NCI-H345 (cell line): ENCODE measurements at regions not wholly inside any gene's neighbourhood (a gene's known extent, or its start where the extent isn't known, plus 50 kb on each side); places are given as distances from the start of the nearest gene placed in this dataset.
A peak's percentile ranks its signal among the peaks of the same experiment; 100 is the strongest.
"Not testable (repeated sequence)": the region's sequence is repeated elsewhere in the genome, so short reads cannot be mapped to it uniquely, and the experiment has no call there.

Source experiments
- DNase-seq: peaks from one replicate; lab custom pipeline; 2025; lab: John Stamatoyannopoulos, UW

DNA sequence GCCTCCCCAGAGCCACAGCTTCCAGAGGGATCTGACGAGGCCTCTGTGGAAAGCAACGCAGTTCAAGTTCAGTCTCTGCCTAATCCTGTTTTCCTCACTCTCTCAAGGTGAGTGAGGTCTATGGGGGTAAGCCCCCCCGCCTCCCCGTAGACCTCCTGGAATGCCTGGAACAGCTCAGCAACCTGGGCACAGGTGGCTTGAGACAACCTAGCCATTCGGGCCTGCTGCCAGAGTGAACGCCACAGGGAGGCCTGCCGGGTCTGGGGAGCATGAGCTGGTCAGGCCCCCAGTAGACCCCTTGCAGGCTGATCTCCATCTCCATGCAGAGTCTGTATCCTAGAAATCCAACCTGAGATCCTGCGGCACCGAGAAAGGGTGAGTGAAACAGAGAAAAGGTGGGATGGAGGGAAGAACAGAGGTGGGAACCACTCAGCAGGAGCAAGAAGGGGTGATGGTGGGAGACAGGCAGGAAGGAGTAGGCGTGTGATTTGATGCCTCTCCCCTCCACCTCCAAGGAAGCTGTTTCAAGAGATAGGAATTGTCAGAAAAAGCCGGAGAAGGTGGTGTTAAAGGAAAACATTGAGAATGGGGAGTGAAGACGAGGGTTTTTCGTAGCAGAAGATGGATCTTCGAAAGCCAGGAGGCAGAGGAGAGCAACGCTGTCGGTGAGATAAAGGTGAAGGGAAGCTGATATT, 123.1 kb upstream of the PRMT8 start:
- no peak for DNase-seq

DNA sequence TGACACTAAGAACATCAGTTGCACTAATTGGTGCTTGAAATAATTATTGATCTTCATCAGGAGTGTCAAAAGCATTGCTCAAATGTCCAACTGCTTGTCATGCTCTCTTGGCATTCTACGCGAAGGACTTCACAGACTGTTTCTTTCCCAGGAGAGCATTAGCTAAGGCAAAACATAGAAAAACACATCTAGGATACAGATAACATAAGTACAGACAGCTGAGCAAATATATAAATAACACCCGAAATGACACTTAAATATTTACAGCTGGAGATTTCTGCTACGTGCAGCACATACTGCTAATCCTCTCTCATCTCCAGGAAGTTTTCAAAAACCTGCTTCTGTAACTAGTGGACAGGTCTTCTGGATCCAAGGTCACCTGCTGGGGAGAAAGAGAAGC, 120.0 kb upstream of the PRMT8 start:
- peak; percentile 82 for DNase-seq

DNA sequence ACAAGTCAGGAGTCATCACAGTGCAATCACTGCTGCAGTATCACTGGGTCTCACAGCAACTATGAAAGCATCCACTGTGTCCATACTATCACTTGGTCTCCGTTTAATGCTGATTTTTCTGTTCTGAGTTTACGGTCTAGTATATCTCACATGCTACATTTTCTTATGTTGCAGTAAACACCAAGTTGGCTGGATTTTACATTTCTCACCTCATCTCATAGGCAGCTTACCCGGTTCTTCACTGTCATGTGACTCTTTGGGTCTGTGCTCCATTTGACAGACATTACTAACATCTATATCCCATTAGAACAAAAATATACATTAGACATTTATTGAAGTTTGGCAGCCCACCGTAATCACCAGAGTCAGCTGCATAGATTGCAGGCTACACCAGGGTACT, 115.7 kb upstream of the PRMT8 start:
- DNase-seq, result no peak

DNA sequence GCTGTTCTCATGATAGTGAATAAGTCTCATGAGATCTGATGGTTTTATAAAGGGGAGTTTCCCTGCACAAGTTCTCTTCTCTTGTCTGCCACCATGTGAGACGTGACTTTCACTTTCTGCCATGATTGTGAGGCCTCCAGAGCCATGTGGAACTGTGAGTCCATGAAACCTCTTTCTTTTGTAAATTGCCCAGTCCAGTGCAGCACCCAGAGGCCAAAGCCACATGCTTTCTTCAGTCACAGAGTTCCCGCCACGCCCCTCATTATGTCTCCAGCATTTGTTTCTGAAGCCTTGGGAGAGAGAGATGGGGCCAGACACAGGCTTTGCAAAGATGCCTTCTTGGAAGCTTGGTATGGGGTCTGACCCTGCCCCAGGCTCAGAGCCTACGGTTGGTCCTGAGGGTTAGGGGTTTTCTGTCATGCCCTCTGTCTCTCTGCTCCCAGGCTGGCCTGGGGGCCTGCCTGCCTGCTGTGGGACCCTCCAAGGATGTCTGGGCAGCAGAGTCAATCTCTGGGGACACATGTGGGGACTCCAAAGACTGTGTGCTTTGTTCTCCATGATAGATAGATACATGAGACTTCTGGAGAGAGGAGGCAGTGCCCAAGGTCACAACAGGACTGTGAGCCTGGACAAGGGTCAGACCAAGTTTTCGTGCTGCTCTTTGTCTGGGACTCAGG, 114.1 kb upstream of the PRMT8 start:
- no peak for DNase-seq

DNA sequence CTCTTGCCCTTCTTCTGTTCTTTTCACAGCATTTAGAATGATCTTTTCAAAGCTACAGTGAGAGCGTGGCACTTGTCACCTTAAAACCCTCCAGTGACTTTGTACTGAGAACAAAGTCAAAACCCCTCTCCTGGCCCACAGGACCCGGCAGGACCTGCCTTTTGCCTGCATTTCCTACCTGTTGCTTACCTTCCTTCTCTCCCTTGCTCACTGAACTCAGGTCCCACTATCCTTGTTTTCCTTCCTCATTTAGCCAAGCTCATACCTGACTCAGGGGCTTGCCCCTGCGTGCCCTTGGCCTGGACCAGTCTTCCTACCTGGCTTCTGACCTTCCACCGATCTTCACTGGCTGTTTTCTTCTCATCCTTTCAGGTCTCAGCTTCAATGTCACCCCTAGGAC, 112.3 kb upstream of the PRMT8 start:
- DNase-seq, result no peak

DNA sequence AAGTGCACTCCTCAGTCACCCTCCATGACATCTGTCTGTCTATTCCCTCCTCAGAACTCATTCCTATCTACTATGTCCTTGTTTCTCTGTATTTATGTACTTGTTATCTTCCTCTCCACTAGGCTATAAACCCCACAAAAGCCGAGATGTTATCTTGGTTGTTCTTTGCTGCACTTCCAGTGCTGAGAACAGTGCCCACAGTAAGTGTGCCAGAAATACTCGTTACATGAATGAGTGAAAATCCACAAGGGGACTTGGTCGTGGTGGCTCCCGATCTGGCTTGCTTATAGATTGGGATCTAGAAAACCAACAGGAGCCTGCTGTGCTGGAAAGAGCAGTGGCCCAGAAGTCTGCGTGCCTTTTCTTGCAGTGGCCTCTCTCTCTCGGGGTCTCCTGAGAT, 111.9 kb upstream of the PRMT8 start:
- no peak for DNase-seq

DNA sequence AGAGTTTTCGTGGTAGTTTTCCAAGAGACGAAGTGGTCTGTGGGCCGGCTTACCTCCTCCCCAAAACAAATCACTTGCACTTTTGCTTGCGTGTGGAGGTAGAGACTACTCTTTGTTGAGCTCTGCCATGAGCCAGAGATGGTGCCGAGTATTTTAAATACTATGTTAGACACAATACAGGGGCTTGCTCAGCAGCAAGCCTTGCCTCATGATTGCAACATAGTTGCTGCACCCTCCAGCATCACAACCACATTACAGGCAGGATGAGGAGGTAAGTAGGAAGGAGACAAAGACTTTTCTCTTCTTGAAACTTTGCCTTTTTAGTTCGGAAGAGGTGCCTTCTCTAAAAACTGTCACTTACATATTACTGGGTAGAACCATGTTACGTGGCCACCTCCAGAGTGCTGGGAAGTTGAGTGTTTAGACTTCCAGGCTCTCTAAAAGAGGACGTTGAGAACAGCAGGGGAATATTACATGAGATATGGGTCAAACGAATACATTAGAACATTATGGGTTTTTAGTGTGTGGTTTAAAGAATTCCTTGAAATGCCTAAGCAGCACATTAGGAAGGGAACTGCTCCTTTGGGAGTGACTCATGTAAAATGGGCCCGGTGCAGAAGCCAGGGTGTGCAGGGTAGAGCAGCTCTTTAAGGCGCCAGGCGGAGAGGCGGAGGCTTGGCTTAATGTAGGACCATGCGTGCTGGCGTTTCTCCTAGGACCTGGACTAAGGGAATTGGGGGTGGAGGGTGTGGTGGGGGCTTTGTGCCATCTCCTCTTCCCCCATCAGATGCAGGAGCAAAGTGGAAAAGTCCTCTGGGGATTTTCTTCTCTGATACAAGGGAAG, 110.6 kb upstream of the PRMT8 start:
- no peak for DNase-seq

DNA sequence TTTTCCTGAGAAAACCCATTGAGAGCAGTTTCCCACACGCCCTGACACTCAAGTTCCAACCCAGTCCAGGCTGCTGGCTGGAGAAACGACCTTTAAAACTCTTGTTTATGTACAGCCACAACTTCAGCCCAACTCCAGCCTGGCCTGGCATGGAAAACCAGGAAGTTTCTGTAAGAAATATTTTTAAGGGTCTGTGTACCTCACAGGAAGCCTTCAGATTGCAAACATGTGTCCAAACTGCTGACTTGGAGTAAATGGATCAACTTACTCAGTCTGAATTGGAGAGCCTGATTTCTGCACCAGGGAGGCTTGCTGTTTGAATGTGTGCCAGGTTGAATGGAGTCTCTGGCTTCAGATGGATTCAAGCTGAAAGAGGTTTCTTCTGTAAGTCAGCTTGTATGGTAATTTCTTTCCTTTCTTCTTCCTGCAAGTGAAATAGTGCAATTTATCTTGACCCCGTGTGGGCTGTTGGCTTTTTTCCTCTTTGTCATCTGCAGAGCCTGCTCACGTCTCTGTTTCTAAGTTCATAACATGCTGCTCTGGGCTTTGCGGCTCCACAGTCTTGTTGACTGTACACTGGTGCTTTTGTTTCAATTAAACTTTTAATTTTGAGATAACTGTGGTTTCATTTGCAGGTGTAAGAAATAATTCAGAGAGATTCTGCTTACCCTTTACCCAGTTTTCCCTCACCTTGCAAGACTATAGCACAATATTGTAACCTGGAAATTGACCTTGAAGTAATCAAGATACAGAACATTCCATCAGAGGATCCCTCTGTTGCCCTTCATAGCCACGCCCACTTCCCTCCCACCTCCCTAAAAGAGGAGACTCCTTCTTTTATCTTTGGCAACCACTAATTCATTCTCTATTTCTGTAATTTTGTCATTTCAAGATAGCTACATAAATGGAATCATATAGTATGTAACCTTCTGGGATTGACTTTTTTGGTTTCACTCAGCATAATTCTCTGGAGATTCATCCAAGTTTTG, 109.7 kb upstream of the PRMT8 start:
- DNase-seq, result no peak

DNA sequence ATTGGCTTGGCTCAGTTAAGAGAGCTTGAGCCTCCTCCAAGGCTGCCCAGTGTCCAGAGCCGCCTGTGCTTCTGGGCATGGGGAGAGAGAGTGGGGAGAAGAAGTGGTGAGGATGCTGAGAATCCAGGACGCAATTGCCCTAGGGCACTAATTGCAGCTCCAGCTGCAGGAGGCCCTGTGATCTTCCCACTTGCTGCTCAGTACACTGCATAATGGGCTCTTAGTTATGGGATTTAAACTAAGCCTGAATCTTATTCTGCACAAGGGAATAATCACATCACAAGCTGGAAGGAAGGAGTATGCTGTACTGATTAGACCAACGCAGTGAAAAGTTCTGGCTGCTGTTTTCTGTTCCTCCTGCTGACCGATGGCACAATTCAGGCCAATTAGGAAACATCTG, 101.0 kb upstream of the PRMT8 start:
- DNase-seq, result no peak

DNA sequence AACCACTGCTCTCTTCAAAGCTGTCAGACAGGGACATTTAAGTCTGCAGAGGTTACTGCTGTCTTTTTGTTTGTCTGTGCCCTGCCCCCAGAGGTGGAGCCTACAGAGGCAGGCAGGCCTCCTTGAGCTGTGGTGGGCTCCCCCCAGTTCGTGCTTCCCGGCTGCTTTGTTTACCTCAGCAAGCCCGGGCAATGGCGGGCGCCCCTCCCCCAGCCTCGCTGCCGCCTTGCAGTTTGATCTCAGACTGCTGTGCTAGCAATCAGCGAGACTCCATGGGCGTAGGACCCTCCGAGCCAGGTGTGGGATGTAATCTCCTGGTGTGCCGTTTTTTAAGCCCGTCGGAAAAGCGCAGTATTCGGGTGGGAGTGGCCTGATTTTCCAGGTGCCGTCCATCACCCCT, 93.4 kb upstream of the PRMT8 start:
- DNase-seq, result not testable (repeated sequence)

DNA sequence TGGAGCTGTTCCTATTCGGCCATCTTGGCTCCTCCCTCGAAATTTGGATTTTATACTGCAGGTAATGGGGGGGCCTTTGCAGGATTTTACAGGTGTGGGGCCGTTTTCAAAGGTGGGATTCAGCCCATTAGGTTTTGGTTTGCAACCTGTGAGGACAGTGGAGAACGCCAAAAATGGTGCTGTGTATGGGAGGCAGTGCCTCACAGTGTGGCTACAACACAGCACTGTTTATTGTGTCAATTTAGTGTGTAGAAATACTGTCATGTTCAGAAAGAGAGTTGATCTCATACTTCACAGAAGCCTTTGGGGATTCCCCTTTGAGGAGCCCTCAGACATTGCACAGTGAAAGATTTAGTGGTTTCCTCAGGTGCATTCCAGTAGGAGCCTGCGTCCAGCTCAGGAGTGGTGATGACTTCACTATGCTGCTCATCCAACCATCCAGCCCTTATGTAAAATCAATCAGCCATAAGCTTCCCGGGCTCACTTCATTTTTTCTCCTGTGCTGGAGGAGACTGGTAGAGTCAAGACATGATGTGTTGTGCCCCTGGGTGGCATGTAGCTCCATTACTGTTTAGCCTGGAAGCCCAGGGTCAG, 92.7 kb upstream of the PRMT8 start:
- DNase-seq, result no peak

DNA sequence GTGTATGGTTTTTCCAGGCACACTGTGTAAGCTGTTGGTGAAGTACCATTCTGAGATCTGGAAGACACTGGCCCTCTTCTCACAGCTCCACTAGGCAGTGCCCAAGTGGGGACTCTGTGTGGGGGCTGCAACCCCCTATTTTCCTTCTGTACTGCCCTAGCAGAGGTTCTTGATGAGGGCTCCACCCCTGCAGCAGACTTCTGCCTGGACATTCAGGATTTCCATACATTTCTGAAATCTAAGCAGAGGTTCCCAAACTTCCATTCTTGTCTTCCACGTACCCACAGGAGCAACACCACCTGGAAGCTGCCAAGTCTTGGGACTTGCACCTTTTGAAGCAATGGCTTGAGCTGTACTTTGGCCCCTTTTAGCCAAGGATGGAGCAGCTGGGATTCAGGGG, 85.2 kb upstream of the PRMT8 start:
- no peak for DNase-seq

DNA sequence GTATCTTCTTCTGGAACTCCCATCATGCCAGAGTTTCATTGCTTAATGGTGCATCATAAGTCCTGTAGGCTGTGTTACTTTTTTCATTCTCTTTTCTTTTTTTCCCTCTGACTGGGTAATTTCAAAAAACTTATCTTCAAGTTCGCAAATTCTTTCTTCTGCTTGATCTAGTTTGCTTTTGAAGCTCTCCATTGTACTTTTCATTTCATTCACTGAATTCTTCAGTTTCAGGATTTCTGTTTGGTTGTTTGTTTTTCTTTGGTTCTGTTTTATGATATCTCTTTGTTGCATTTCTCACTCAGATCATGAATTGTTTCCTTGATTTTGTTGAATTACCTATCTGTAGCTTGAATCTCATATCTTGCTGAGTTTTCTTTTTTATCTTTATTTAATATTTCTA, 83.3 kb upstream of the PRMT8 start:
- no peak for DNase-seq

DNA sequence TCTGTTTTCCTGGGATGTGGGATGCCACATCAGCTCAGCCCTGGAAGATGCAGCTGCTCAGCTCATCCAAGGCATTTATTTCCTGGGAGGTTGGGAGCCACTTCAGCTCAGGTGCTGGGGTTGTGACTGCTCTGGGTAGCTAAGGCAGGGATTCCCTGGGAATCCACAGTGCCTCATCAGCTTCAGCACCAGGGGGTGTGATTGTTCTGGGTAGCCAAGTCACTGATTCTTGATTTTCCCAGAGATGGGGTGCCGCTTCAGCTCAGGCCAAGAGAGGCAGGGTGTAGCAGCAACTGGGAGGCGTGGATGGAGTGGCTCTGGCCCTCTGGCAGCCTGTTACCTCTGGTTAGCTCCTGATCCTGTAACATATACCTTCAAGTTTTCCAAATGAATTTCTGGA, 81.3 kb upstream of the PRMT8 start:
- DNase-seq, result no peak

DNA sequence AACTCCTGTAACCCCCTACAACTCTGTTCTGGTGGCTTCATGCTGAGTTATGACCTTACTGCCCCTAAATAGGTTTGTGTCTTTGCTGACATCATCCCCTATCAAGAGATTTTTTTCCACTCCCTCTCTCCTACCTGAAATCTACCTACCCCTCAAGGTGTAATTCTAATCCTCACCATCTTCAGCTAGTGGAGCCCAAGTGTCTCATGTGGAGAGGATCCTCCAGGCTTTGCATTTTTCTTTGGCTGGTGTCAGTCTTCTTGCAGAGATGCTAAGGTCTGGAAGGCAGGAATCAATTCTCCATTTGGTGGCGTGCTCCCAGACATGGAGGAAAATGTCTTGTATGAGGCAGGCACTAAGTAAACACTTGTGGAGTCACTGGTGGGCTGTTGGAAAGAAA, 74.8 kb upstream of the PRMT8 start:
- DNase-seq, result no peak

DNA sequence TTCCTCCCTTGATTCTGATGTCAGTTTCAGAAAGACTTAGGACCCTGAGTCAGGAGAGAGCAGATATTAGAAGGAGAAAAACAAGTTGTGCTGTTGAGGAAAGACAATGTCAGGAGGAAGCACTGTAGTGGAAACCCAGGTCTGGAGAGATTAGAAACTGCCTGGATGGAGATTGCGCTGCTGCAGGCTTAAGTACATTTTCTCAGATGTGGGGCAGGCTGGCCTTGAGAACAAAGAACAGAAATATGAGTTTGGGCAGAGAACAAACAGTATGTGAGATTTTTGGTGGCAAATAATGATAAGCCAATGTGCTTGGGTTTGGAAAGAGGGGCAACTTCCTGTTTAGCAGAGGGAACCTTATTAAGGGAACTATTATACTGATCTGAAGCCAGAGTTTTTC, 74.3 kb upstream of the PRMT8 start:
- no peak for DNase-seq

DNA sequence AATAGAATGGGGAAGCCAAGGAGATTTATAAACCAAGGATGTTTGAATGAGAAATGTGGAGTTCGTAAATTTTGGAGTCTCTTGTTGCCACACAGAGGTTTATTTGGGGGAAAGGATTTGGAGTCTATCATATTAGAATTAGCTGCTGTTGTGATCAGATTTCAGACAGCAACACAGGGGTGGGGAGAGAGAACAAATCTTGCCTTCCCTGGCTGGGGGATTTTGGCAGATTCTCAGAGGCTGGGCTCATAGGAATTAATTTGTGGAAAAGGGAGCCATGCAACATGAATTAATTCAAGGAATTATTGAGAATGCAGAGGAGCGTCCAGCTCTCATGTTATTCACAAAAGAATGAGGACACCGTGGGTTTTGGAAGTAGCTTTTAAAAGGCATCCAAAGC, 73.9 kb upstream of the PRMT8 start:
- no peak for DNase-seq

DNA sequence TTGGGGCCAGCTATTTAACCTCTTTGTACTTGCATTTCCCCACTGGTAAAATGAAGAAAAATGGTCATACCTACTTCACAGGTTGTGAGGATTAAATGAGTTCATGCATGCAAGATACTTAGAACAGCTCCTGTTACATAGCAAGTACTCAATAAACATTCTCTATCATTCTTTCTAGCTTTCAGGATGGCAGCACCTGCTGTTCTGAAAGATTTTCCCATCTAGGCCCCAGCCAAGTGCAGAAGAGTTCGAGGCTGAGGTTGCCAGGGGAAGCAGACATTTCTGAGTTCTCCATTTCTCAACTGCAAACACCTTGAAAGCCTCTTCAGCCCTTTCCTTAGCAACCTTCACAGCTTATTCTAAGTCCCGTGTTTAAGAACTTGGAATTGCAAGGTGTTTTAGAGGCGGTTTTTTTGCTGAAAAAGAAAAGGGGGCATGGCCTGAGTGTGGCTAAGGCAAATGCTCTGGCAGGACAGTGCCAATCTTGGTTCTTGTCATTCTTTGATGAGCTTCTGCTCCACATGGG, 73.0 kb upstream of the PRMT8 start:
- no peak for DNase-seq

DNA sequence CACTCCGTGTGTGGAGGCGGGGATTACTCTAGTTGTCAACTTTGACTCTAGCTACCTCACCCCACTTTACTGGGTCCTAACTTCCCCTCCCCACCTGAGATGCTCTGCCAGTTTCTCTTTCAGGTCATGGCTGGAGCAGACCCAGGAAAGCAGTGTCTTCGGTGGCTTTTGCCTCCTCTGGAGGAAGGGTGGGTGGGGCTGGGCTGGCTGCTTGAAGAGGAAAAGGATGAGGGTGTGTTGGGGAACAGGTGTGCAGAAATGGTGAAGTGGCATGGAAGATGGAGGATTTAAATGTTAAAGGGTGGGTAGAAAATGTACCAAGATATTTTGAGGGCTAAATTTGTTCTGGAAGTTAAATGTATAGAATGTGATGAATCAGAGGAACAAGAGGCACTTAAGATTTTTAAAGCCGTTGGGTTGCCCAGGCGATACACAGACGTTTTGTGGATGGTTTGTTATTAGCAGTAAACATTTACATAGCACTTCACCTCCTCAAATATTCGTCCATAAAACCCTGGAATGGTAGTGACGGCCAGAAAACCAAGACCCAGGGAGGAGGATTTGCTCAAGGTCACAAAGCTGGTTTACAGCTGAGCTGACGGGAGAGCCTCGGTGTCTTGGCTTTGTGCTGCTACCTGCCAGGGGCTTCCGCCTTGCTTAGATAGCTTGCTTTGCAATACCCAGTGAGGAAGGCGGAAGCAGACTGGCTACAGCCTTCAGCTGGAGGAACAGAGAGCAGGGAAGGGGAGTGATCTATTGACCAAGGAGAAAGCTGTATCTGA, 72.2 kb upstream of the PRMT8 start:
- DNase-seq, result peak; percentile 56

DNA sequence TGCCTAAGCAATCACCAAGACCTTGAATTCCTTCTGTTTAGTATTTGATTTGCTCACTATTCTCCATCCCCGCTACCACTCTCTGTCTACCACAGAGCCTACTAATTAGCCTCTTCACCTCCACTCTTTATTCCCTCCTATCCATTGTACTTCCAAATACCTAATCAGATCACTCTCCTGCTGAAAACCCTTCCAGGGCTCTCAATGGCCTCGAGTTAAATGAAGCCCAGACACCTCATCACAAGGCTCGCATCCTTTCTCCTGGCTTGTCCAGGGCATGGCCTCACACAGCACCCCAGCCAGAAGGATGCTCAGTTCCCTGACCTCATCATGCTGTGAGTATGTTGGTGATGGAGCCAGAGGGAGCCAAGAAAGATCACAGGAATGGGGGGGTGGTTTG, 71.4 kb upstream of the PRMT8 start:
- no peak for DNase-seq

DNA sequence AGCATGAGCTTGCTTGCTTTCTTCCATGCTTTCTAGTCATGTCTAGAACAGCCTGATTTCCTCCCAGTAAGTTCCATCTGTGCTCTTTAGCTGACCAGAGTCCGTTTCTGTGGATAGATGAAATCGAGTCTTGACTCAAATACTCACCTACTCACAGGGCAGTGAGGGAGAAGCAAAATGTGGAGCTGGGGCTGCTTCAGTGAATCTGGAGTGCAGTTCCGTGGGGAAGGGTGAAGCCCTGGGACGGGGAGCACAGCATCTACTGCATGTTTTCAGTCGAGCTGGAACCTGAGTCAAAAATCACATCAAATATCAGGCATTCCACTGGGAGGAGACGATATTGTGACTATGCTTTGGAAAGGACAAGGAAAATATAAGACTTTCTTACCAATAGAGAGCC, 70.3 kb upstream of the PRMT8 start:
- DNase-seq, result no peak
